Hepatocyte (in vitro differentiated cells): ENCODE measurements at regions not wholly inside any gene's neighbourhood (a gene's known extent, or its start where the extent isn't known, plus 50 kb on each side); places are given as distances from the start of the nearest gene placed in this dataset.

Source experiments
- DNase-seq: peaks from one replicate; pipeline ENCODE4 v3.0.0-alpha.2; 2016; ENCODE audit warnings: low spot score
- H2AFZ ChIP-seq: fragments of 200-600 bp; sonication (generic); 2 replicates; pipeline ENCODE4 v1.6.0; 2016; ENCODE audit warnings: antibody characterized with exemption, mild to moderate bottlenecking
- H3K27ac ChIP-seq: fragments of 200-600 bp; sonication (generic); 2 replicates; pipeline ENCODE4 v1.5.1; 2016; ENCODE audit warnings: mild to moderate bottlenecking
- H3K27me3 ChIP-seq: fragments of 200-600 bp; sonication (generic); 2 replicates; pipeline ENCODE4 v1.6.1; 2016
- H3K36me3 ChIP-seq: fragments of 200-600 bp; sonication (generic); replicated peaks from 2 replicates; pipeline ENCODE4 v1.5.1; 2016; ENCODE audit warnings: low read depth; ENCODE audit not compliant: insufficient read depth
- H3K4me1 ChIP-seq: fragments of 200-600 bp; sonication (generic); 2 replicates; pipeline ENCODE4 v1.5.1; 2016; ENCODE audit warnings: mild to moderate bottlenecking, moderate library complexity; ENCODE audit not compliant: insufficient read depth
- H3K4me2 ChIP-seq: fragments of 200-600 bp; sonication (generic); 2 replicates; pipeline ENCODE4 v1.6.0; 2016
- H3K4me3 ChIP-seq: fragments of 200-600 bp; sonication (generic); 2 replicates; pipeline ENCODE4 v1.5.1; 2016; ENCODE audit warnings: mild to moderate bottlenecking
- H3K79me2 ChIP-seq: fragments of 200-600 bp; sonication (generic); 2 replicates; pipeline ENCODE4 v1.6.0; 2017; ENCODE audit warnings: mild to moderate bottlenecking
- H3K9me2 ChIP-seq: fragments of 200-600 bp; sonication (generic); replicated peaks from 2 replicates; pipeline ENCODE4 v1.6.0; 2017; ENCODE audit warnings: mild to moderate bottlenecking; ENCODE audit not compliant: insufficient read depth
- H3K9me3 ChIP-seq: fragments of 200-600 bp; sonication (generic); 2 replicates; pipeline ENCODE4 v1.5.1; 2016; ENCODE audit warnings: low read depth, mild to moderate bottlenecking
- H4K20me1 ChIP-seq: fragments of 200-600 bp; sonication (generic); 2 replicates; pipeline ENCODE4 v1.6.0; 2016; ENCODE audit warnings: mild to moderate bottlenecking; ENCODE audit not compliant: insufficient read depth, poor library complexity, severe bottlenecking
- EZH2 ChIP-seq: fragments of 200-600 bp; sonication (generic); IDR thresholded peaks from 2 replicates; pipeline ENCODE4 v1.6.1; 2016; ENCODE audit warnings: antibody characterized with exemption, mild to moderate bottlenecking, borderline replicate concordance
- EZH2phosphoT487 ChIP-seq: fragments of 200-600 bp; sonication (generic); IDR thresholded peaks from one replicate; pipeline ENCODE4 v1.6.1; 2018; ENCODE audit warnings: antibody characterized with exemption, mild to moderate bottlenecking, low read depth, moderate library complexity; ENCODE audit not compliant: unreplicated experiment, severe bottlenecking
- WGBS: methylation state at CpG from one replicate; pipeline ENCODE4 v1.1.6; 2016; ENCODE audit warnings: low lambda C conversion rate; ENCODE audit errors: missing lambda C conversion rate; 5-methylcytosine and 5-hydroxymethylcytosine counted together
- TF ChIP-seq, protein P1 (sequence below): fragments of 200-600 bp; sonication (generic); IDR thresholded peaks from 2 replicates; pipeline ENCODE4 v1.5.1; 2016; ENCODE audit warnings: antibody characterized with exemption, mild to moderate bottlenecking; ENCODE audit not compliant: poor library complexity

GRCh38 chr12:92421042-92421441 is 275.4 kb upstream of the BTG1 start:
- H3K27me3 ChIP-seq, result no peaks in the 10 kb centered on the region
- WGBS, result 100% methylated on average over 1 of the region's 1 CpG
- H3K9me2 ChIP-seq, result no peaks in the 10 kb centered on the region
- H3K9me3 ChIP-seq, result no peaks in the 10 kb centered on the region
- H4K20me1 ChIP-seq, result no peaks in the 10 kb centered on the region
- no peak overlapping the region for H2AFZ ChIP-seq
- H3K79me2 ChIP-seq, result no peaks in the 10 kb centered on the region
- no peaks in the 10 kb centered on the region for H3K36me3 ChIP-seq
- H3K4me3 ChIP-seq, result no peak overlapping the region
- no peak overlapping the region for H3K4me2 ChIP-seq
- no peaks in the 10 kb centered on the region for H3K4me1 ChIP-seq
- DNase-seq, result no peak
- TF ChIP-seq, protein P1, sequence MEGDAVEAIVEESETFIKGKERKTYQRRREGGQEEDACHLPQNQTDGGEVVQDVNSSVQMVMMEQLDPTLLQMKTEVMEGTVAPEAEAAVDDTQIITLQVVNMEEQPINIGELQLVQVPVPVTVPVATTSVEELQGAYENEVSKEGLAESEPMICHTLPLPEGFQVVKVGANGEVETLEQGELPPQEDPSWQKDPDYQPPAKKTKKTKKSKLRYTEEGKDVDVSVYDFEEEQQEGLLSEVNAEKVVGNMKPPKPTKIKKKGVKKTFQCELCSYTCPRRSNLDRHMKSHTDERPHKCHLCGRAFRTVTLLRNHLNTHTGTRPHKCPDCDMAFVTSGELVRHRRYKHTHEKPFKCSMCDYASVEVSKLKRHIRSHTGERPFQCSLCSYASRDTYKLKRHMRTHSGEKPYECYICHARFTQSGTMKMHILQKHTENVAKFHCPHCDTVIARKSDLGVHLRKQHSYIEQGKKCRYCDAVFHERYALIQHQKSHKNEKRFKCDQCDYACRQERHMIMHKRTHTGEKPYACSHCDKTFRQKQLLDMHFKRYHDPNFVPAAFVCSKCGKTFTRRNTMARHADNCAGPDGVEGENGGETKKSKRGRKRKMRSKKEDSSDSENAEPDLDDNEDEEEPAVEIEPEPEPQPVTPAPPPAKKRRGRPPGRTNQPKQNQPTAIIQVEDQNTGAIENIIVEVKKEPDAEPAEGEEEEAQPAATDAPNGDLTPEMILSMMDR, result no peak
- no peak for TF ChIP-seq EZH2
- TF ChIP-seq EZH2phosphoT487, result no peak
- H3K27ac ChIP-seq, result no peak overlapping the region

GRCh38 chr12:92419201-92419600 is 273.6 kb upstream of the BTG1 start:
- H3K79me2 ChIP-seq, result no peaks in the 10 kb centered on the region
- H3K27me3 ChIP-seq, result no peaks in the 10 kb centered on the region
- H3K27ac ChIP-seq, result no peak overlapping the region
- H4K20me1 ChIP-seq, result no peaks in the 10 kb centered on the region
- TF ChIP-seq EZH2, result no peak
- DNase-seq, result no peak
- no peaks in the 10 kb centered on the region for H3K9me2 ChIP-seq
- H3K4me1 ChIP-seq, result no peaks in the 10 kb centered on the region
- H2AFZ ChIP-seq, result no peak overlapping the region
- no peaks in the 10 kb centered on the region for H3K36me3 ChIP-seq
- no peak overlapping the region for H3K4me3 ChIP-seq
- H3K4me2 ChIP-seq, result no peak overlapping the region
- 71% methylated on average over 1 of the region's 1 CpG for WGBS
- no peaks in the 10 kb centered on the region for H3K9me3 ChIP-seq

- Histone ChIP-seq H3K79me2 (no peaks in the 10 kb centered on the region), H3K9me2 (no peaks in the 10 kb centered on the region), H2AFZ (no peak overlapping the region), H3K4me3 (no peak overlapping the region), H3K4me2 (no peak overlapping the region), H3K36me3 (no peaks in the 10 kb centered on the region), H3K27ac (no peak overlapping the region), H4K20me1 (no peaks in the 10 kb centered on the region), H3K4me1 (no peaks in the 10 kb centered on the region), H3K27me3 (no peaks in the 10 kb centered on the region), H3K9me3 (no peaks in the 10 kb centered on the region)
- 92% methylated on average over 2 of the region's 2 CpGs for WGBS
- no peak for DNase-seq
- TF ChIP-seq, protein P1, result no peak
- TF ChIP-seq EZH2 (no peak), EZH2phosphoT487 (no peak)
Observed at GRCh38 chr12:92418381-92418780, 272.7 kb upstream of the BTG1 start.

GRCh38 chr12:92417373-92417772 is 271.7 kb upstream of the BTG1 start:
- Histone ChIP-seq H3K36me3 (no peaks in the 10 kb centered on the region), H2AFZ (no peak overlapping the region), H3K9me3 (no peaks in the 10 kb centered on the region), H3K4me3 (no peak overlapping the region), H3K79me2 (no peaks in the 10 kb centered on the region), H3K27ac (no peak overlapping the region), H3K27me3 (no peaks in the 10 kb centered on the region), H3K4me1 (no peaks in the 10 kb centered on the region), H3K9me2 (no peaks in the 10 kb centered on the region), H3K4me2 (no peak overlapping the region), H4K20me1 (no peaks in the 10 kb centered on the region)
- WGBS, result 94% methylated on average over 2 of the region's 2 CpGs
- TF ChIP-seq EZH2phosphoT487 (no peak), EZH2 (no peak)
- DNase-seq, result no peak
